ENCODE measurements at regions not wholly inside any gene's neighbourhood (a gene's known extent, or its start where the extent isn't known, plus 50 kb on each side); places are given as distances from the start of the nearest gene placed in this dataset.

GRCh38 chr17:74141612-74142011 lies 61.9 kb upstream of the RPL38 start:
- TF ChIP-seq POLR2AphosphoS5 (IDR thresholded peaks at IDR 0.05), result no peak
- no peak for TF ChIP-seq CTCF (IDR thresholded peaks at IDR 0.05)
- no peak for TF ChIP-seq POLR2A (IDR thresholded peaks at IDR 0.05)

All from breast epithelium (tissue), 3 donors.